Activated T-helper 9 cell treated with anti-CD3 and anti-CD28 coated beads, Interleukin-2, amount 50 U/mL, for 16 hours (primary cell): ENCODE measurements at regions not wholly inside any gene's neighbourhood (a gene's known extent, or its start where the extent isn't known, plus 50 kb on each side); places are given as distances from the start of the nearest gene placed in this dataset.
"Not testable (repeated sequence)": the region's sequence is repeated elsewhere in the genome, so short reads cannot be mapped to it uniquely, and the experiment has no call there.

Experiments
- DNase-seq: peaks from one replicate; pipeline ENCODE4 v3.0.0-alpha.2; 2020; ENCODE audit warnings: low read depth

DNA sequence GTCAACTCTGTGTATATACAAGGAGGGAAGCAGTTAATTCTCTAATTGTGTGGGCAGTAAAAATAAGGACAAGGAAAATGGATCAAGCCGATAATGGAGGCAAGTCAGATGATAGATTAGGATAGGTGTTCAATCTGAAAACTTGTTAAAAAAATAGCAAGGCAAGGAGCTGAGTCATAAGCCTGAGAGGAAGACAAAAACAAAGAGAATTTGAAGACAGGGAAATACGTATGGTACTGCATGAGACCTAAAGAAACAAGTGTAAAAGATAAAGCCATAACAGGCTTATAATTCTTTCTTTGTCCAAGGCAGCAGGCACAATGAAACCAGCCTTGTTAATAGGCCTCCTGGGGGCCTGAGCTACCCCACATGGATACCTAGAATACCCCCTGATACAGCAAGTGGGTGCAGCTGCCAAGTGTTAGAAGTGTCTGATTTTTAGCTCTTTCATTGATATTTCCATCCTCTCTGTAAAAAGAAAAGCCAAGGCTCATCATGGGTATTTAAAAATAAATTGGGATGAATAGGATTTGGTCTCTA, 1570.6 kb upstream of the LRRTM3 start:
- DNase-seq, result no peak

DNA sequence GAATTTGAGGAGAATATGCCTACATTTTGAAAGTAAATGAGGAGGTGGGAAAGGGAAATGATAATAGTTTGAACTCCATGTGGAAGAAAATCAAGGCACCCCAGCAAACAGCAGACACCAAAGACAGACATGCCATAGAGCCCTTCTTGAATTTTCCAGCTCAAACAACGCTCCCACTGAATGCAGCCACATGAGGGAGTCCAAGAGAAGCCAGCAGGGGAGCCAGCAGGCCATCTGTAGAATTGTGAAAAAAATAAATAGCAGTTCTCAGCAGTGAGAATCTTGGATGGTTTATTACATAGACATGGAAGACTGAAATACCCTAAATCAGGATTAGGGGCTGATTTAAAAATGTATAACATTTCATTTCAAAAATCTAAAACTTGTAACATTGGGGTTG, 1567.3 kb upstream of the LRRTM3 start:
- DNase-seq, result no peak

DNA sequence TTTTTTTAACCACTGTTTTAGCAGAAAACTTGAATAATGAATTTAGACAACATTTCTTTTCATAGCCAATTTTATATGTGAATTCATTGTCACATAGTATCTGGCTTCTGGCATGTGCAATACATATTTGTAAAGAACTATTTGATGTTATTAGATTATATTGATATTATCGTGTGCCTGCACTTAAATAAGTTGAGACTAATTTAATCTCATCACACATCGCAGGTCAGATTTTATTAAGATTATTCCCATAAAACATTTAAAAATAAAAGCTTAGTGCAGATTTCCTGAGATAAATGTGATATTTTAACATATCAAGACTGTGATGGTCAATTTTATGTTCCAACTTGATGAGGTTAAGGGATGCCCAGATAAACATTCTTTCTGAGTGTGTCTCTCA, 1565.3 kb upstream of the LRRTM3 start:
- no peak for DNase-seq

DNA sequence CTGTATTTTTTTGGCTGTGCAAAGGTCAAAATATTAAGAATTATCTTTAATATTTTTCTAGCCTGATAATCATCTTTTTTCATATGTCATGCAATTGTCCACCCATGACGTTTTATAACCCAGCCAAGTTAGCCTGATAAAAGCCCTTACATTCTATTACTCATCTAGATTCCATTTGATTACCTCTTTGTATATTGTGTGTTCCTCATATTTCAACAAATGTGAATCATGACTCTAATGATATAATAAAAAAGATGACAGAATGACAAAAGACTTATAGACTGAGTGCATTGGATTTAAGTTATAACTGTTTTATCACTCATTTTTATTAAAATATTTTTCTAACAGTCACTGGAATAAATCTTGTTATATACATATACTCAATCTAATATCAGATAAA, 1560.0 kb upstream of the LRRTM3 start:
- no peak for DNase-seq

DNA sequence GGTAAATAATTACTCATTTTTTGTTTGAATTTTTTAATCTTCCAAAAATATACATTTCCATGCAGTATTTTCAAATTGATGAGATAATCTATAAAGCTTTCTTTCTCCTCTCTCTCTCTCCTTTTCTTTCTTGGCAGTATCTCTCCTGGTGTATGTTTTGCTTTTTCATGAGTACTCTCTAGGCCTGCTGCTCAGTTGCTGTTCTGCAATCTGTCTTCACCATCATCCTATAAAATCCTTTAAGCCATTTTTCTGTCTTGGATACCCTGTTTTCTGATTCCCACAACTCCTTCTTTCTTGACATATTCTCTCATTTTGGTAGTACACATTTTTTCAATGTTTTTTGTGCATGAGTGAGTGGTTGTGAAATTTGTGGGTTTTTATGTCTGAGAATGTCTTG, 1558.1 kb upstream of the LRRTM3 start:
- DNase-seq, result no peak

DNA sequence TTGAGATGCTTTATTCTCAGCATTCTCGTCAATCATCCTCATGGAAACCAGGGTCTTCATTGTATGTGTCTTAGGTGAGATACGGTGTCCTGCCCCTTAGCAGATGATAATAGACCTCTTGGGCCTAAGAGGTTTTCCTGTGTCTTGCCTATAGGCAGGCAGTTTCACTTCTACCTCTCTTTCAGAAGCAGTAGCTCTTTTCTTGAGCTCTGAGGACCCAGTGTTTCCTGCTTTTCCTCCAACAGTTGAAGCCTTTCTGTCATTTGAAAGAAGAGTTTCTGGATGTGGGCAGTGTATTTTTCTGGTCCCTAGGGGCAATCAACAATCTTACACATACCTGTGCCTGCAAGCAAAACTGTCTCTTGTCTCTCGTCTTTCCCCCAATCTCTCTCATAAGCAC, 1550.3 kb upstream of the LRRTM3 start:
- DNase-seq, result no peak

DNA sequence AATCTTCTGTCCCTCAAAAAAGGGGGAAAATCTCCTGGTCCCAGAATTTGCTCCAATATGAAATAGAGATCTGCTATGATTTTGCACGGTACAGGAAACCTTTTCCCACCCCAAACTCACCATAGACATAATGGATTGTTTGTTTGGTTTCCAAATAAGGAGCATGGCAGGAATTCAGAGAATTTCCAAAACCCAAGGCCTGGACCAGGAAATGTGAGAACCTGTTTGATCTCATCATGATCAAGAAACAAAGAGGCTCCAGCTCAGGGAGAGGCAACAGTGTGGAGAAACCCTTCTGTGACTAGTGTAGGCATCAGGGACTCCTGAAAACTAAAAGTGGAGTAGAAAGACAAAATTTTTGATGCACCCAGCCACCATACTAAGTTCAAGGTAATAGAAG, 1548.1 kb upstream of the LRRTM3 start:
- DNase-seq, result no peak

DNA sequence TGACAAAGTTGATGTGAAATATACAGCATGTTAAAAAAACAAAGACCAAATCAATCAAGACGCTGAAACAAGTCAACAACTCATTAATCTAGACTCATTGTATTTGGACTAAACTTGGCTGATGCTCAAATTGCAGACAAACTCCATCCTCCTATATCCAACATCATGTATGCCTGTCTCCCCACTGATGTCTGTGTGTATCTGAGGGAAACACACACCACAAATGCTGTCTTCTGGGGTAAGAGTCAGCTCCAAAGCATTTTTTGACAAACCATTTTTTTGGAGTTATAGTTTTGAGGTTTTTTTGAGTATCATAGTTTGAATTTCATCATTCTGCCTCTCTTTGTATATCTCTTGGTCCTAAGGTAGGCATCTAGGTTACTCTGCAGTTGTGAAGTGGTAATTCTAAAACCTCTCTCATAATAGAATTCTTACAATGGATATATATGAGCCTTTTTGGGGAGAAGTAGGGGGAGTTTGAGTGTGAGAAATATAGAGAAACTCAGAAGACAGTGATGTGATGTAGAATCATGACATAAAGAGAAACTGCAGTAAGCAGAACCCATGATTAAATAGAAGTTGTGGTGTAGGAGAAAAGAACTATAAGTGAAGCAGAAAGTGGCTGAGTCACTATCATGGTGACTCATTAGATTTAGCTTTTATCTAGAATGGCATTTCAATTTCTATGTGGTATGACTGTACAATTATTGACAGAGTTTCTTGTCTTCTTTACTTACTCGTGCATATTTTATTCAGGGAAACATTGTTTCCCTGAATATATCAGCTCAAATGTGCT, 1531.1 kb upstream of the LRRTM3 start:
- DNase-seq, result no peak

DNA sequence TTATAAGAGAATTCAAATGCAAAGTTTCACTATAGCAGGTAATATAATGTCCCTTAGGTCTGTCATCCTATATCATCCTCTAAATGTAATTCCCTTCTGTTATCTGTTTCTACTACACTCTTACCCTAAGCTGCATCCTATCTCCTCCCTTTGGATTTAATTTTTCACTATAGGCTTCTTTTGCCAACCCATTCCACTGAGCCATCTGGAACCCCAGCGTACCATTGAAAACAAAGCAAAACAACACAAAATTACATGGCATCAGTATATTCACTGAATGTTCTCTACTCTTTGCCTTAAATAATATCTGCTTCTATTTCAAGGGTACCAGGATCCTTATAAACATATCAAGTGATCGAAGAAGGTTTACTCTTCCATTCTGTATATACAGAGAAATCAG, 1530.2 kb upstream of the LRRTM3 start:
- no peak for DNase-seq

DNA sequence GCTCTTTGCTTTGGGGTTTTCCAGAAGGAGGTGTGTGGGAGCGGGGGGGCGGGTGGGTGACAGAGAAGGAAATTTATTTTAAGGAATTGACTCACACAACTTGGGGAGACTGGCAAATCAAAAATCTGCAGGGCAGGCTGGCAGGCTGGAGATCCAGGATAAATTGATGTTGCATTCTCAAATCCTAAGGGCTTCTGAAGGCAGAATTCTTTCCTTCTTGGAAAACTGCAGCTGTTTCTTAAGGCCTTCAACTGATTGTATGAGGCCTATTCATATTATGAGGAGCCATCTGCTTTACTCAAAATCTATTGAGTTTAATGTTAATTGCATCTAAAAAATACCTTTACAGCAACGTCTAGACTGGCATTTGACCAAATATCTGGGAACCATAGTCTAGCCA, 1528.8 kb upstream of the LRRTM3 start:
- no peak for DNase-seq

DNA sequence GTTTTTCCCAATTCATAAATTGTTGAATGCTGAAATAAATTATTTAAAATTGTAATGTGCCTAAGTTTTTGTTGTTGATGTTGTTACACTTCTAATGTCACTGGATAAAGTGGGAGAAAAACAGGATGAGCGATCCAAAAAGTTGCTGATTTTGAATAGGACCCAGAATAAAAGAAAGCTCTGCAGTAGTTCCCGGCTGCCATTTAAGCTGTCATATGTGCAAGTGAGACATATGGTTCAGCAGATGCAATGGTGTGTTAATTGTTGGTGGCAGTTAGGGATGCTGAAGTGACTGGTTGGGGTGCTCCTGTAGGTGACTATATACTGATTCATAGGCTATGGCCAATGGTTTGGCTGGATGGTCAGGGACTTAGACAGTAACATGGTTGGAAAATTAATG, 1517.4 kb upstream of the LRRTM3 start:
- DNase-seq, result no peak

DNA sequence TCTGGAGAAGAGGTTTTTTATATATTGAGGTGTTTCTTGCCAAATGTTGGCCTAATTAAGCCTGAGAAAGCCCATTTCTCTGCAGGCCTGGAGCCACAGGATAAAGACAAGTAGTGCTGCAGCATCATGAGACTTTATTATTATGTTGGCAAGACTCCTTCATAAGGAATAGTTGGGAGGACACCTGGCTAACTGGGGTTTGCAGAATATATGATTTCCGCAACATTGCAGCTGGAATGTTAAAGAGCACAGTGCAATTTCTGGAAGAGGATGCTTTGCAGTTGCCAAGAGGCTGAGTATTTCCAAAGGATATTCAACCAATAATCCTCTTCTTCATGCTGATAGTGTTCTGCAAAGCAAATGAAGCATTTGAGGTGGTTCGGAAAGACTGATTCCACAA, 1512.8 kb upstream of the LRRTM3 start:
- no peak for DNase-seq

DNA sequence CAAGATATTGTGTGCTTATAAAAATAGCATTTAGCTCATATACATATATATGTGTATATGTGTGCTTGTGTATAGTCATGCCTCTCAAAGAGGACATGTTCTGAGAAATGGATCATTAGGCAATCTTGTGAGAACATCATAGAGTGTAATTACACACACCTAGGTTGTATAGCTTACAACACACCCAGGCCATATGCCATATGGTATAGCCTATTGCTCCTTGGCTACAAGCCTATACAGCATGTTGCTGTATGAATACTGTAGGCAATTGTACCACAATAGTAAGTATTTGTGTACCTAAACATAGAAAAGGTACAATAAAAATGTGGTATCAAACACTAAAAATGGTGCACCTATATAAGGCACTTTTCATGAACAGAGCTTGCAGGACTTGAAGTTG, 1510.5 kb upstream of the LRRTM3 start:
- DNase-seq, result no peak

DNA sequence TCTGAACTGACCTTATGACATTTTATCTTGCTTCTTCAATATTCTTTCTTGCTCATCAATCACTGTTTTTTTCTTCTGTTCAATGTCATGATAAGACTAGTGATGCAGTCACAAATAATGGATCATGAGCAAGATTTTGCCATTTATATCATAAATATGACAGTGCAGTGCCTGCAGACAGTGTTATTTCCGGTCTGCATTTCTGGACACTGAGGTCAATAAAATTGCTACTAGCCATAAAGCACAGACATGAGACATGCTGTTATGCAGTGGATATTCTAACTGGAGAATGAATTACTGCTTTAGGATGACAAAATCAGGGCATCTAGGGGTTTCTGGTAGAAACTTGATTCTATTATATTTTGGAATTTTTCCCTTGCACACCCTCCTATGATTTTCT, 1509.7 kb upstream of the LRRTM3 start:
- DNase-seq, result no peak

DNA sequence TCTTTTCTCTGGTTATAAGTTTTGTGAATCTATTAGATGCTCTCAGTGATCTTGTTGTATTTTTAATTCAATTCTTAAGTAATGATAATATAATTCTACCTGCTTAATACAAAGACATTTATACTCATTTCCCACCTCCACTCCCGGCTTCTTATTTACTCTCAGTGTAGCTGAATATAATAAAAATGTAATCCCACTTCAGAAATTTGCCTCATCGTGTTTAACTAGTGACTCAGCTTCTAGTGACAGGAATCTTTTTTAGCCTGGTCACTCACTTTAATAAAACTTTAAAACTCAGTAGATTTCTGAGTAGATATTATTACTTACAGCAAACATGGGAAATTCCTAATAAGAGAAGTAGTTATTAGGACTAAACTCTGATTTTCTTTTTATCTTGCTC, 1506.2 kb upstream of the LRRTM3 start:
- no peak for DNase-seq

DNA sequence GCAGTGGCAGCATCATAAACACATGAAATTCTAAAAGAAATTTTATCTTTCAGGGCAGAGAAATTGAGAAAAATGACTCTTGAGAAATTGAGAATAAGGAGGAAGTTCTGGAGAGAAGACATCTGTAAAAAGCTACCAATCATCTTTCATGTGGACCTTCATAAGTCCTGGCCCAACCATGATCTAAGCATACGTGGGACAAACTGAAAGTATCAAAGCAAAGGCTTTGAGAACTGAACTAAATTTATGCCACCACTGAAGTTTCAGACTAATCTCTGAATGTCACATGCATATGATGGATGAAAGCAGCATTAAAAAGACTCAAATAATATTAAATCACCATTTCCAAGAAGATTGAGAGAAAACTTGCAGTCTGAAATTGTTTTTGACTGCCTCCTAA, 1502.8 kb upstream of the LRRTM3 start:
- DNase-seq, result no peak

DNA sequence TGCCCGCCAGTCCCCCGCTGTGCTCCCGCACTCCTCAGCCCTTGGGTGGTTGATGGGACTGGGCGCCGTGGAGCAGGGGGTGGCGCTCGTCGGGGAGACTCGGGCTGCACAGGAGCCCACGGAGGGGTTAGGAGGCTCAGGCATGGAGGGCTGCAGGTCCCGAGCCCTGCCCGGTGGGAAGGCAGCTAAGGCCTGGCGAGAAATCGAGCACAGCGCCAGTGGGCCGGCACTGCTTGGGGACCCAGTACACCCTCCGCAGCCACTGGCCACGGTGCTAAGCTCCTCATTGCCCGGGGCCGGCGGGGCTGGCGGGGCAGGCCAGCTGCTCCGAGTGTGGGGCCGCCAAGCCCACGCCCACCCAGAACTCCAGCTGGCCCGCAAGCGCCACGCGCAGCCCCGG, 1496.5 kb upstream of the LRRTM3 start:
- DNase-seq, result not testable (repeated sequence)

DNA sequence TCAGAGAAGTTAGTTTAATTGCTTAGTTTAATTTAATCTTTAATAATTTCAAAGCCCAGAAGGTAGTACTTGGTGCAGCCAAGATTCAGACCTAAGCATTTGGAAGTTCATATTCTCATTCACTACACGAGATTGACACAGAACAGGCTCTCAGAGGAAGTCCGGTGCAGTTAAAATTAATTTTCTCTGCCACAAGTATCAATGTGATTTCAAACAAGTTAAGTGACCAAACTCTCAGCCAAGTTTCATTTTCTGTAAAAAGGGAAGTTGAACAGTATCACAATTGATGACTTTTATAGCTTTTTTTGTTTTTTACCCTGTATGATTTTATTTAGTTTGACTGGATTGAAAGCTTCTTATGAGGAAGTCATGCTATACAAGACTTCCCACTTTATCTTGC, 1494.9 kb upstream of the LRRTM3 start:
- no peak for DNase-seq

DNA sequence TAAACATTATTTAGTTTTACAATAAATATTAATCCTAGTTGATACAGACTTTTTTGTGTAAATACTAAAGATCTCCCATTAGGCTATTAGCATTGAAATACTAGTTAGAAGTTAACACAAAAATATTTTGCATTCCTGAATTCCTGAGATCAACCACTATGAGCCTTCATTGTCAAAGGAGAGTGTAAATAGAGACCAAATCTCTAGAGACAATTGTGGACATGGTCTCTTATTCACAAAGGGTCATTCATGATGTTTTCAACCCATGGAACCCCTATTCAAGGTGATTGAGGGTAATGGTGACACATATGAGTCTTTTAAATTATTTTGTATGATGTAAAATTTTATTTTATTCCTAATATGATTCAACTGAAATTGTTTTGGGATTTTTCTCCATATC, 1454.8 kb upstream of the LRRTM3 start:
- DNase-seq, result no peak

DNA sequence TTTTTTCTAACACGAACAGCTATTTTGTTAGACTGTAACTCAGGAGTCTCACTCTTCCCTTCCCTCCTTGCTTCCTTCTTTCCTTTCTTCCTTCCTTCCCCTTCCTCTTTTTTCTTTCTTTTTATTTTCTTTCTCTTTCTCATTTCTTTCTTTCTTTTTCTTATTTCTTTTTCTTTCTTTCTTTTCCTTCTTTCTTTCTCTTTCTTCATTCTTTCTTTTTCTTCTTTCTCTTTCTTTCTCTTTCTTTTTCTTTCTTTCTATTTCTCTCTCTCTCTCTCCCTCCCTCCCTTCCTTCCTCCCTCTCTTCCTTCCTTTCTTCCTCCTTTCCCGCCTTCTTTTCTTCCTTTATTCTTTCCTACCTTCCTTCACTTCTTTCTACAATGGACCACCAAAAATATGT, 1443.0 kb upstream of the LRRTM3 start:
- DNase-seq, result no peak

DNA sequence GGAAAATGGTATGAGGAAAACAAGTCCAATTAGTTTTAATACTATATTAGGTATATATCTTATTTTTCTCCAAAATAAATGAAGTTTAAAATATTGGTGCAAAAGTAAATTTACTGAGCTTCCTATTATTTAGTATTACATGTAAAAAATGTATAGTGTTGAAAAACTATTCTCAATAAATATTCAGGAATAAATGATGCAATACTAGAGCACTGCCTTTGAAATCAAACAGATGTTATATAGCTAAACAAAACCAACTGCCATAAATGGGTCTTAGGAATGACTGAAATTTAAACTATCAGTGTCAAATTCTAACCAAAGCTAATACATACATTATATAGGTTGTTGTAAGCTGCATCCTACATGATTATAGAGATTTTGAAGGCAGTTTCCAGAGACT, 1434.0 kb upstream of the LRRTM3 start:
- no peak for DNase-seq

DNA sequence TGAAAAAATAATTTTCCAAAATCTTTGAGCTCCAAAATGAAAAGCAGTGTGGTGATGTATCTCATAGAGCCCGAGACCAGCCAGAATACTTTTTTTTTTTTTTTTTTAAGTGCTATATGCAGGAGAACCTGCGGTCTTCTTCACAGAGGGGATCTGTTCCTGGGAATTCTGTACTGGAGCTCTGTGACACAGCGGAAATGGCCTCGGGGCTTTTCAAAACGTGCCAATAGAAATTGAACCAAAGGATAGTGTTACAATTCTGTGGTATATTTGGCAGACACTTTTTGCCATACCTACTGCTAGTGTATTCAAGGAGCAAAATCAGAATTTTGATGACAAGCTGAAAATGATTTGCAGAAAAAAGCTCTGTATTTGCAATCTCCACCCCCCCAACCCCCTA, 1429.3 kb upstream of the LRRTM3 start:
- DNase-seq, result no peak

DNA sequence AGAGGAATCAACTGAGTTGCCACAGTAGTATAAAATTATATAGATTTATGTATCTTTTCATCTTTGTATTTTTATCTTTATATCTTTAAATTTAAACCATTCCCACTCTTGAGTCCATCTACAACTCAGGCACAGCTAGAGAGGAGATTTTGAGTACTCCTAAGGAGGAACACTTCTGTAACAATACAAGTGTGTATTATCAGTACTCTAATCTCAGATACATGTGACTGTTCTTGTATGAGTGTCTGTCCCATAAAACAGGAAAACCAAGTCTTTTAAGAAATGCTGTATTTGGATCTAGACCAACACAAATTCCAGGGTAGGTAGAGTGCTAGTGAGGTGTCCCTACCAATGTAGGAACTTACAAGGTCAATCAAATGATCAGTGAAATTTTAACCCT, 1428.0 kb upstream of the LRRTM3 start:
- DNase-seq, result no peak

DNA sequence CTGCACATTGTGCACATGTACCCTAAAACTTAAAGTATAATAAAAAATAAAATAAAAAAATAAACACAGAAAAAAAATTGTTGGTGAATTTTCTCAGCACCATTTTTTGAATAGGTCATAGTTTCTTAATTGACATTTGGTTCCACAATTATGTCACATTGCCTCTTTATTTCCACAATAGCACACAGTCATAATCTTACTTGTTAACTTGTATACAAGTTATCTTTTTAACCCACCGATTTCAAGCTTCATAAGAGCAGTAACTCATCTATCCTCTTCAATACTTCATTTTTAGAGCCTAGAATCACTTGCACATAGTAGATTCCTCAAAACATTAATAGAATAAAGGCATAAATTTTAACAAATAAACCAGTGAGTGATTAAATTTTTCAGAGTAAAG, 1425.1 kb upstream of the LRRTM3 start:
- no peak for DNase-seq
